HCT116 (cell line): ENCODE measurements at regions not wholly inside any gene's neighbourhood (a gene's known extent, or its start where the extent isn't known, plus 50 kb on each side); places are given as distances from the start of the nearest gene placed in this dataset.

Experiments
- ATAC-seq: fragments of 200-7000 bp; cut with Tn5 transposase; 2 replicates; pipeline ENCODE4 v1.9.1; 2020; ENCODE audit warnings: mild to moderate bottlenecking, moderate library complexity
- BruUV-seq: library from RNA; stranded (reverse); fragments of 400-500 nt; replicated peaks from 2 replicates; lab custom pipeline; 2021; lab: Mats Ljungman, UMichigan
- CTCF ChIA-PET: fragments of 300-600 bp; sonication (Branson Sonifier 250); formaldehyde crosslinking; loops from one replicate; lab custom pipeline; 2021; ENCODE audit warnings: antibody characterized with exemption; lab: Charles Lee
- POLR2A ChIA-PET: fragments of 300-600, 350-600 bp; sonication (Branson Sonifier 250); formaldehyde crosslinking; loops from one replicate; lab custom pipeline; 2021; ENCODE audit warnings: antibody characterized with exemption; lab: Charles Lee
- RAD21 ChIA-PET, 2 experiments: fragments of 300-600 bp; sonication (Branson Sonifier 250); formaldehyde crosslinking; loops; one replicate each; lab custom pipeline; 2023; ENCODE audit warnings: low total read pairs in 2 of 2; ENCODE audit not compliant: uncharacterized antibody in 2 of 2, unreplicated experiment in 2 of 2, low non-redundant PET in 1 of 2; lab: Charles Lee
- DNase-seq: peaks from one replicate; pipeline ENCODE4 v3.0.0-alpha.2; 2010; ENCODE audit warnings: low read depth, low spot score
- H2AFZ ChIP-seq: fragments of 200-600 bp; shearing (Covaris generic), sonication (generic); 2 replicates; pipeline ENCODE4 v1.6.1; 2017; ENCODE audit warnings: low read depth, mixed run types, mixed read lengths, antibody characterized with exemption, low read length; ENCODE audit not compliant: poor library complexity, severe bottlenecking
- H3K27ac ChIP-seq: 2 replicates; pipeline ENCODE4 v1.5.1; 2012; ENCODE audit warnings: low read depth, low read length
- H3K27me3 ChIP-seq: fragments of 200-600 bp; sonication (generic); 2 replicates; pipeline ENCODE4 v1.6.1; 2016; ENCODE audit warnings: mixed run types, low read length, mixed read lengths; ENCODE audit not compliant: insufficient read depth
- H3K36me3 ChIP-seq, 2 experiments: fragments of 200-500 bp in 1 of 2; fragments of 200-600 bp in 1 of 2; sonication (Bioruptor generic) in 1 of 2; sonication (generic) in 1 of 2; 2 replicates each; pipeline versions ENCODE4 v1.5.1 to v1.6.1; 2014 to 2016; ENCODE audit warnings: low read length in 2 of 2, inconsistent platforms in 1 of 2, mixed read lengths in 1 of 2, mixed run types in 1 of 2; ENCODE audit not compliant: insufficient read depth in 2 of 2, control insufficient read depth in 1 of 2
- H3K4me1 ChIP-seq, 2 experiments: fragments of 200-600 bp in 1 of 2; sonication (generic) in 1 of 2; 2 replicates each; pipeline versions ENCODE4 v1.5.1 to v1.6.1; 2012 to 2017; ENCODE audit warnings: low read length in 2 of 2, inconsistent platforms in 1 of 2, mild to moderate bottlenecking in 1 of 2, mixed read lengths in 1 of 2, mixed run types in 1 of 2, moderate library complexity in 1 of 2; ENCODE audit not compliant: insufficient read depth in 2 of 2, control insufficient read depth in 1 of 2
- H3K4me2 ChIP-seq: fragments of 200-600 bp; sonication (generic); 2 replicates; pipeline ENCODE4 v1.6.1; 2017; ENCODE audit warnings: mixed run types, low read length, mixed read lengths
- H3K4me3 ChIP-seq, 2 experiments: fragments of 200-600 bp in 1 of 2; sonication (generic) in 1 of 2; replicated peaks in 1 of 2; 2 replicates each; pipeline ENCODE4 v1.5.1; 2011 to 2016; ENCODE audit warnings: low read length in 2 of 2, control low read depth in 1 of 2, low read depth in 1 of 2, mild to moderate bottlenecking in 1 of 2, mixed read lengths in 1 of 2, mixed run types in 1 of 2
- H3K79me2 ChIP-seq: fragments of 200-600 bp; sonication (generic); 2 replicates; pipeline ENCODE4 v1.6.1; 2017; ENCODE audit warnings: mild to moderate bottlenecking, mixed run types, low read length, moderate library complexity, mixed read lengths; ENCODE audit not compliant: insufficient read depth
- H3K9ac ChIP-seq: fragments of 200-600 bp; sonication (generic); 2 replicates; pipeline ENCODE4 v1.6.1; 2016; ENCODE audit warnings: low read length, mixed read lengths
- H3K9me2 ChIP-seq: fragments of 200-600 bp; sonication (generic), shearing (Covaris generic); 2 replicates; pipeline ENCODE4 v1.6.1; 2017; ENCODE audit warnings: mixed run types, mild to moderate bottlenecking, moderate library complexity; ENCODE audit not compliant: insufficient read depth
- H3K9me3 ChIP-seq, 2 experiments: fragments of 200-500 bp in 1 of 2; fragments of 200-600 bp in 1 of 2; sonication (Bioruptor generic) in 1 of 2; sonication (generic) in 1 of 2; 2 replicates each; pipeline ENCODE4 v1.6.1; 2014 to 2017; ENCODE audit warnings: low read length in 2 of 2, mixed read lengths in 2 of 2, inconsistent platforms in 1 of 2, low read depth in 1 of 2, mild to moderate bottlenecking in 1 of 2, mixed run types in 1 of 2, moderate library complexity in 1 of 2; ENCODE audit not compliant: control insufficient read depth in 1 of 2, insufficient read depth in 1 of 2
- H4K20me1 ChIP-seq: fragments of 200-600 bp; sonication (generic), shearing (Covaris generic); 2 replicates; pipeline ENCODE4 v1.6.1; 2017; ENCODE audit warnings: mixed run types, mild to moderate bottlenecking, moderate library complexity; ENCODE audit not compliant: insufficient read depth
- CEBPB ChIP-seq: IDR thresholded peaks from 2 replicates; pipeline ENCODE4 v1.6.1; 2012; ENCODE audit warnings: low read depth
- EGR1 ChIP-seq: IDR thresholded peaks from 2 replicates; pipeline ENCODE4 v1.6.1; 2012; ENCODE audit warnings: low read depth
- ELF1 ChIP-seq: IDR thresholded peaks from 2 replicates; pipeline ENCODE4 v1.6.1; 2012; ENCODE audit warnings: low read depth, borderline replicate concordance
- EZH2 ChIP-seq: fragments of 200-600 bp; sonication (generic); IDR thresholded peaks from 2 replicates; pipeline ENCODE4 v1.6.1; 2017; ENCODE audit warnings: antibody characterized with exemption, mixed run types
- EZH2phosphoT487 ChIP-seq: fragments of 200-600 bp; IDR thresholded peaks from 2 replicates; pipeline ENCODE4 v1.6.1; 2018; ENCODE audit warnings: antibody characterized with exemption, borderline replicate concordance
- FOSL1 ChIP-seq: IDR thresholded peaks from 2 replicates; pipeline ENCODE4 v1.6.1; 2012; ENCODE audit warnings: low read depth
- MAX ChIP-seq: IDR thresholded peaks from 2 replicates; pipeline ENCODE4 v1.6.1; 2012
- POLR2A ChIP-seq: IDR thresholded peaks from 2 replicates; pipeline ENCODE4 v1.7.0; 2011; ENCODE audit warnings: borderline replicate concordance; ENCODE audit not compliant: insufficient read depth, insufficient read length; ENCODE audit errors: extremely low read depth
- POLR2AphosphoS5 ChIP-seq: IDR thresholded peaks from 2 replicates; pipeline ENCODE4 v1.6.1; 2011; ENCODE audit warnings: mild to moderate bottlenecking, low read depth, low read length, moderate library complexity
- RAD21 ChIP-seq: IDR thresholded peaks from 2 replicates; pipeline ENCODE4 v1.6.1; 2012; ENCODE audit warnings: low read depth, mild to moderate bottlenecking
- SP1 ChIP-seq: IDR thresholded peaks from 2 replicates; pipeline ENCODE4 v1.6.1; 2012; ENCODE audit warnings: low read depth
- SRF ChIP-seq: IDR thresholded peaks from 2 replicates; pipeline ENCODE4 v1.6.1; 2012; ENCODE audit warnings: low read depth
- TCF7L2 ChIP-seq: IDR thresholded peaks from 2 replicates; pipeline ENCODE4 v1.7.0; 2011; ENCODE audit warnings: borderline replicate concordance, inconsistent platforms; ENCODE audit not compliant: insufficient read depth, insufficient read length; ENCODE audit errors: extremely low read depth
- YY1 ChIP-seq: IDR thresholded peaks from 2 replicates; pipeline ENCODE4 v1.6.1; 2011; ENCODE audit warnings: low read length, low read depth, moderate library complexity, mild to moderate bottlenecking; ENCODE audit not compliant: insufficient replicate concordance; ENCODE audit errors: extremely low read depth
- ZBTB33 ChIP-seq: IDR thresholded peaks from 2 replicates; pipeline ENCODE4 v1.6.1; 2011; ENCODE audit warnings: mild to moderate bottlenecking, low read length, moderate library complexity; ENCODE audit not compliant: insufficient replicate concordance; ENCODE audit errors: extremely low read depth
- ZNF274 ChIP-seq: fragments of 200-500 bp; sonication (Bioruptor generic); IDR thresholded peaks from 2 replicates; pipeline ENCODE4 v1.6.1; 2014; ENCODE audit warnings: mild to moderate bottlenecking, low read depth, low read length, inconsistent platforms
- intact Hi-C: fragments of 100-400 bp; cut with micrococcal nuclease; formaldehyde crosslinking; loops from 2 replicates; pipeline ENCODE4 v1.10.0; 2022
- TF ChIP-seq, protein P1 (sequence below), 3 experiments: fragments of 200-600 bp in 1 of 3; sonication (generic) in 1 of 3; IDR thresholded peaks in 2 of 3; conservative IDR thresholded peaks in 1 of 3; 2 replicates each; pipeline ENCODE4 v1.5.1; 2012 to 2017; ENCODE audit warnings: low read depth in 2 of 3, low read length in 2 of 3, antibody characterized with exemption in 1 of 3, borderline replicate concordance in 1 of 3, control low read depth in 1 of 3, mild to moderate bottlenecking in 1 of 3, mixed read lengths in 1 of 3, mixed run types in 1 of 3, moderate library complexity in 1 of 3; ENCODE audit not compliant: insufficient read depth in 1 of 3

GRCh38 chr16:9296271-9296590, 204.8 kb downstream of the HAPSTR1 start:
- BruUV-seq: no TSS peak
- Histone ChIP-seq H3K9me2 (no peaks in the 10 kb centered on the region), H2AFZ (no peak overlapping the region), H3K4me1 (no peaks in the 10 kb centered on the region), H3K79me2 (no peaks in the 10 kb centered on the region), H3K36me3 (no peaks in the 10 kb centered on the region), H3K27me3 (no peaks in the 10 kb centered on the region), H3K4me2 (no peak overlapping the region)
- RAD21 ChIA-PET: no interaction called here
- intact Hi-C loops: no loop called here
- POLR2A ChIA-PET: no interaction called here
- DNase-seq (no peak), ATAC-seq (no peak)
- no peak for TF ChIP-seq RAD21
- TF ChIP-seq ZNF274: no peak
- TF ChIP-seq, protein P1, sequence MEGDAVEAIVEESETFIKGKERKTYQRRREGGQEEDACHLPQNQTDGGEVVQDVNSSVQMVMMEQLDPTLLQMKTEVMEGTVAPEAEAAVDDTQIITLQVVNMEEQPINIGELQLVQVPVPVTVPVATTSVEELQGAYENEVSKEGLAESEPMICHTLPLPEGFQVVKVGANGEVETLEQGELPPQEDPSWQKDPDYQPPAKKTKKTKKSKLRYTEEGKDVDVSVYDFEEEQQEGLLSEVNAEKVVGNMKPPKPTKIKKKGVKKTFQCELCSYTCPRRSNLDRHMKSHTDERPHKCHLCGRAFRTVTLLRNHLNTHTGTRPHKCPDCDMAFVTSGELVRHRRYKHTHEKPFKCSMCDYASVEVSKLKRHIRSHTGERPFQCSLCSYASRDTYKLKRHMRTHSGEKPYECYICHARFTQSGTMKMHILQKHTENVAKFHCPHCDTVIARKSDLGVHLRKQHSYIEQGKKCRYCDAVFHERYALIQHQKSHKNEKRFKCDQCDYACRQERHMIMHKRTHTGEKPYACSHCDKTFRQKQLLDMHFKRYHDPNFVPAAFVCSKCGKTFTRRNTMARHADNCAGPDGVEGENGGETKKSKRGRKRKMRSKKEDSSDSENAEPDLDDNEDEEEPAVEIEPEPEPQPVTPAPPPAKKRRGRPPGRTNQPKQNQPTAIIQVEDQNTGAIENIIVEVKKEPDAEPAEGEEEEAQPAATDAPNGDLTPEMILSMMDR (IDR thresholded peaks at IDR 0.05 in 2 of 3, conservative IDR thresholded peaks at IDR 0.05 in 1 of 3; ENCODE audit: borderline replicate concordance in 1 of 3, insufficient read depth in 1 of 3, low read depth in 2 of 3, low read length in 2 of 3): no peak
- no peak for TF ChIP-seq POLR2A
- TF ChIP-seq EZH2: no peak
- no peak for TF ChIP-seq SRF
- no peak for TF ChIP-seq TCF7L2
- TF ChIP-seq FOSL1: no peak
- TF ChIP-seq SP1: no peak
- TF ChIP-seq ZBTB33: no peak
- no peak for TF ChIP-seq MAX
- TF ChIP-seq ELF1: no peak
- TF ChIP-seq CEBPB: no peak
- no peak for TF ChIP-seq YY1
- TF ChIP-seq EZH2phosphoT487: no peak
- TF ChIP-seq POLR2AphosphoS5: no peak
- no peak for TF ChIP-seq EGR1
- TF ChIP-seq, all 23 proteins: peak for 0
- Histone ChIP-seq H3K9me3 (no peaks in the 10 kb centered on the region), H3K4me3 (no peak overlapping the region), H4K20me1 (no peaks in the 10 kb centered on the region), H3K27ac (no peak overlapping the region), H3K9ac (no peak overlapping the region)
- CTCF ChIA-PET: no interaction called here
